OCI-LY1 (cell line): ENCODE measurements at regions not wholly inside any gene's neighbourhood (a gene's known extent, or its start where the extent isn't known, plus 50 kb on each side); places are given as distances from the start of the nearest gene placed in this dataset.

Experiments
- H2AFZ ChIP-seq: fragments of 200-600 bp; sonication (generic), shearing (Covaris generic); 2 replicates; pipeline ENCODE4 v1.6.0; 2014; ENCODE audit warnings: antibody characterized with exemption, mild to moderate bottlenecking, low read length
- H3F3A ChIP-seq: fragments of 200-600 bp; sonication (generic), shearing (Covaris generic); 2 replicates; pipeline ENCODE4 v1.6.0; 2014; ENCODE audit warnings: mild to moderate bottlenecking, antibody characterized with exemption, low read length, moderate library complexity; ENCODE audit not compliant: insufficient read depth
- H3K27ac ChIP-seq: fragments of 200-600 bp; sonication (generic); 2 replicates; pipeline ENCODE4 v1.5.1; 2014; ENCODE audit warnings: low read length, mixed run types, mild to moderate bottlenecking, low read depth; ENCODE audit not compliant: poor library complexity, severe bottlenecking
- H3K27me3 ChIP-seq: fragments of 200-600 bp; sonication (generic); 2 replicates; pipeline ENCODE4 v1.6.0; 2014; ENCODE audit warnings: antibody characterized with exemption, mild to moderate bottlenecking, low read length, moderate library complexity; ENCODE audit not compliant: insufficient read depth
- H3K36me3 ChIP-seq: fragments of 200-600 bp; sonication (generic); 2 replicates; pipeline ENCODE4 v1.6.1; 2014; ENCODE audit warnings: mild to moderate bottlenecking, antibody characterized with exemption, low read length, moderate library complexity, mixed read lengths; ENCODE audit not compliant: insufficient read depth
- H3K4me1 ChIP-seq: fragments of 200-600 bp; sonication (generic); 2 replicates; pipeline ENCODE4 v1.5.1; 2014; ENCODE audit warnings: mild to moderate bottlenecking, low read length, moderate library complexity; ENCODE audit not compliant: insufficient read depth, severe bottlenecking
- H3K4me2 ChIP-seq: fragments of 200-600 bp; sonication (generic), shearing (Covaris generic); 2 replicates; pipeline ENCODE4 v1.6.1; 2014; ENCODE audit warnings: low read length
- H3K4me3 ChIP-seq: fragments of 200-600 bp; sonication (generic); 2 replicates; pipeline ENCODE4 v1.5.1; 2014; ENCODE audit warnings: low read length, low read depth, mild to moderate bottlenecking, mixed read lengths; ENCODE audit not compliant: poor library complexity, severe bottlenecking
- H3K79me2 ChIP-seq: fragments of 200-600 bp; shearing (Covaris generic); 2 replicates; pipeline ENCODE4 v1.6.1; 2016; ENCODE audit warnings: mixed run types, low read length, mixed read lengths; ENCODE audit not compliant: insufficient read depth
- H3K9ac ChIP-seq: fragments of 200-600 bp; sonication (generic), shearing (Covaris generic); 2 replicates; pipeline ENCODE4 v1.6.1; 2014; ENCODE audit warnings: mild to moderate bottlenecking, low read length, mixed read lengths
- H3K9me2 ChIP-seq: fragments of 200-600 bp; sonication (generic), shearing (Covaris generic); 2 replicates; pipeline ENCODE4 v1.6.1; 2014; ENCODE audit warnings: low read depth, mild to moderate bottlenecking, low read length, mixed read lengths
- H3K9me3 ChIP-seq: fragments of 200-600 bp; shearing (Covaris generic); 2 replicates; pipeline ENCODE4 v1.6.1; 2014; ENCODE audit warnings: low read length, mixed read lengths
- H4K20me1 ChIP-seq: fragments of 200-600 bp; sonication (generic), shearing (Covaris generic); 2 replicates; pipeline ENCODE4 v1.6.0; 2016; ENCODE audit warnings: mild to moderate bottlenecking, low read length; ENCODE audit not compliant: insufficient read depth
- CTCF ChIP-seq: fragments of 200-600 bp; sonication (generic), shearing (Covaris generic); IDR thresholded peaks from 2 replicates; pipeline ENCODE4 v1.5.1; 2017; ENCODE audit warnings: mild to moderate bottlenecking, antibody characterized with exemption, low read length, moderate library complexity, mixed read lengths
- EZH2 ChIP-seq: fragments of 200-600 bp; sonication (generic), shearing (Covaris generic); IDR thresholded peaks from 2 replicates; pipeline ENCODE4 v1.8.0; 2017; ENCODE audit warnings: borderline replicate concordance, mixed run types, mild to moderate bottlenecking, antibody characterized with exemption, low read length, moderate library complexity, mixed read lengths

GRCh38 chr1:239755107-239755912, 336.4 kb upstream of the FMN2 start:
- H3K4me2 ChIP-seq, result no peak overlapping the region
- no peak overlapping the region for H3K9ac ChIP-seq
- no peaks in the 10 kb centered on the region for H3K27me3 ChIP-seq
- no peaks in the 10 kb centered on the region for H3K4me1 ChIP-seq
- no peaks in the 10 kb centered on the region for H3F3A ChIP-seq
- H3K9me2 ChIP-seq, result no peaks in the 10 kb centered on the region
- H3K4me3 ChIP-seq, result no peak overlapping the region
- H3K9me3 ChIP-seq, result no peaks in the 10 kb centered on the region
- no peak overlapping the region for H3K27ac ChIP-seq
- H2AFZ ChIP-seq, result no peak overlapping the region
- no peaks in the 10 kb centered on the region for H3K79me2 ChIP-seq
- TF ChIP-seq EZH2, result no peak
- TF ChIP-seq CTCF, result no peak
- no peaks in the 10 kb centered on the region for H3K36me3 ChIP-seq
- no peaks in the 10 kb centered on the region for H4K20me1 ChIP-seq

GRCh38 chr1:239757716-239758115, 334.0 kb upstream of the FMN2 start:
- no peaks in the 10 kb centered on the region for H3K36me3 ChIP-seq
- no peak overlapping the region for H3K4me2 ChIP-seq
- no peaks in the 10 kb centered on the region for H3K27me3 ChIP-seq
- H4K20me1 ChIP-seq, result no peaks in the 10 kb centered on the region
- H3K9me2 ChIP-seq, result no peaks in the 10 kb centered on the region
- H2AFZ ChIP-seq, result no peak overlapping the region
- no peak overlapping the region for H3K9ac ChIP-seq
- no peak for TF ChIP-seq CTCF
- no peak overlapping the region for H3K4me3 ChIP-seq
- H3K27ac ChIP-seq, result no peak overlapping the region
- no peaks in the 10 kb centered on the region for H3K79me2 ChIP-seq
- H3F3A ChIP-seq, result no peaks in the 10 kb centered on the region
- no peaks in the 10 kb centered on the region for H3K4me1 ChIP-seq
- no peaks in the 10 kb centered on the region for H3K9me3 ChIP-seq

GRCh38 chr1:239758756-239759155, 332.9 kb upstream of the FMN2 start:
- H3F3A ChIP-seq, result no peaks in the 10 kb centered on the region
- H3K9ac ChIP-seq, result no peak overlapping the region
- H2AFZ ChIP-seq, result no peak overlapping the region
- H3K4me3 ChIP-seq, result no peak overlapping the region
- H3K27me3 ChIP-seq, result no peaks in the 10 kb centered on the region
- no peaks in the 10 kb centered on the region for H3K9me2 ChIP-seq
- TF ChIP-seq CTCF (no peak), EZH2 (no peak)
- no peaks in the 10 kb centered on the region for H4K20me1 ChIP-seq
- no peak overlapping the region for H3K27ac ChIP-seq
- no peaks in the 10 kb centered on the region for H3K9me3 ChIP-seq
- H3K36me3 ChIP-seq, result no peaks in the 10 kb centered on the region
- no peaks in the 10 kb centered on the region for H3K4me1 ChIP-seq
- no peak overlapping the region for H3K4me2 ChIP-seq
- H3K79me2 ChIP-seq, result no peaks in the 10 kb centered on the region
